H4 (cell line): ENCODE measurements at regions not wholly inside any gene's neighbourhood (a gene's known extent, or its start where the extent isn't known, plus 50 kb on each side); places are given as distances from the start of the nearest gene placed in this dataset.

Source experiments
- DNase-seq: peaks from one replicate; pipeline ENCODE4 v3.0.0-alpha.2; 2015; ENCODE audit warnings: low spot score

- no peak for DNase-seq
These were observed 200.8 kb downstream of the PLK2 start for GRCh38 chr5:58258984-58259684.

GRCh38 chr5:58255970-58256369, 203.9 kb downstream of the PLK2 start:
- no peak for DNase-seq

- no peak for DNase-seq
These were observed 204.5 kb downstream of the PLK2 start for GRCh38 chr5:58255386-58255785.

- DNase-seq, result no peak
These were observed 211.7 kb downstream of the PLK2 start for GRCh38 chr5:58248221-58248620.

- no peak for DNase-seq
These were observed 213.4 kb downstream of the PLK2 start for GRCh38 chr5:58246461-58246944.

GRCh38 chr5:58245476-58245840, 214.4 kb downstream of the PLK2 start:
- no peak for DNase-seq

- no peak for DNase-seq
These were observed 214.9 kb downstream of the PLK2 start for GRCh38 chr5:58244819-58245475.

- no peak for DNase-seq
These were observed 218.5 kb downstream of the PLK2 start for GRCh38 chr5:58241389-58241788.

GRCh38 chr5:58240322-58240721, 219.6 kb downstream of the PLK2 start:
- DNase-seq, result no peak

GRCh38 chr5:58239731-58240130, 220.2 kb downstream of the PLK2 start:
- DNase-seq, result no peak

- DNase-seq, result no peak
These were observed 220.8 kb downstream of the PLK2 start for GRCh38 chr5:58239045-58239444.

GRCh38 chr5:58236498-58236897, 223.4 kb downstream of the PLK2 start:
- DNase-seq, result no peak

- no peak for DNase-seq
These were observed 224.6 kb downstream of the PLK2 start for GRCh38 chr5:58235299-58235698.

GRCh38 chr5:58232130-58232529, 227.8 kb downstream of the PLK2 start:
- no peak for DNase-seq

GRCh38 chr5:58231041-58231440, 228.8 kb downstream of the PLK2 start:
- no peak for DNase-seq

GRCh38 chr5:58228896-58229295, 231.0 kb downstream of the PLK2 start:
- no peak for DNase-seq

- no peak for DNase-seq
These were observed 232.0 kb downstream of the PLK2 start for GRCh38 chr5:58227858-58228257.

- no peak for DNase-seq
These were observed 235.2 kb downstream of the PLK2 start for GRCh38 chr5:58224661-58225060.

- DNase-seq, result no peak
These were observed 235.7 kb downstream of the PLK2 start for GRCh38 chr5:58224221-58224620.

- DNase-seq, result no peak
These were observed 244.5 kb downstream of the PLK2 start for GRCh38 chr5:58215364-58215763.

- no peak for DNase-seq
These were observed 248.4 kb downstream of the PLK2 start for GRCh38 chr5:58211441-58211840.

- no peak for DNase-seq
These were observed 251.2 kb downstream of the PLK2 start for GRCh38 chr5:58208674-58209073.

- DNase-seq, result no peak
These were observed 252.8 kb downstream of the PLK2 start for GRCh38 chr5:58207076-58207475.

GRCh38 chr5:58204966-58205365, 254.9 kb downstream of the PLK2 start:
- no peak for DNase-seq
